Fibroblast of skin of back (primary cell): ENCODE measurements at regions not wholly inside any gene's neighbourhood (a gene's known extent, or its start where the extent isn't known, plus 50 kb on each side); places are given as distances from the start of the nearest gene placed in this dataset.

Source experiments
- DNase-seq: peaks from one replicate; pipeline ENCODE4 v3.0.0-alpha.2; 2013

DNA sequence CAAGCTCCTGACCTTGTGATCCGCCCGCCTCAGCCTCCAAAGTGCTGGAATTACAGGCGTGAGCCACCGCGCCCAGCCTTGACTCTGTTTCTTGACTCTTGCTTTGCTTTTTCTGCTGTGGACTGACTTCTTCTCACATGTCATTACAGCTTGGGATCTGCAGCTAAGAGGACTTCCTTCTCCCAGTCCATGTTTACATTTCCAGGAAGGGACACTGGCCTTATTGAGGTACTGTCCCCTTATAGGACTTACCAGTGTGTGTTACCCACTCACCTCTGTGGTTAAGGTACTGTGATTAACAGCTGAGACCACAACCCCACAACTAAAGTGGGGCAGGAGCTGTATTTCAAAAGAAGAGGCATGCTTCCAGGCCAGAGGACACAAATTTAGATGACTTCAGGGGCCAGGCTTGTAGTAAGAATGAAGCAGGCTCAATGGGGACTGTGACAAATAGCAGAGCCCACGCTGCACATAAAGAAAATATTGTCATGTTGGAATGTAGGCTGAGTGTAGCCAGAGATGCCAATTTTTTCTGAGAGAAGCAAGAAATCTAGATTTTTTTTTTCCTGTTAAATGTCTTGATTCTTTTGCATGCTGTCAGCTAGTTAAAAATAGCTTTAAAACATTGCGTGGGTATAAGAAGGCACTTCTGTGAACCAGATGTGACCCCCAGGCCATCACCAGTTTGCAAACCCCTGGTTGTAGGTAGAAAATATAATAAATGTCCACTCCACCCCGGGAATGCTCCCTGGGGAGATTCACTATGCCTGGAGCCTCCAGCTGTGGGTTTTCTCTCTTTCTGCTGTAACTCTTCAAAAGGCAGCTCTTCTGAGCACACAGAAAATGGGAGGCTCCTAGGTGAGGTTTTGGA, 75.0 kb downstream of the PTPDC1 start:
- peak; percentile 69 for DNase-seq

- no peak for DNase-seq
Measured at GRCh38 chr9:94160594-94161501, 76.6 kb downstream of the PTPDC1 start.

DNA sequence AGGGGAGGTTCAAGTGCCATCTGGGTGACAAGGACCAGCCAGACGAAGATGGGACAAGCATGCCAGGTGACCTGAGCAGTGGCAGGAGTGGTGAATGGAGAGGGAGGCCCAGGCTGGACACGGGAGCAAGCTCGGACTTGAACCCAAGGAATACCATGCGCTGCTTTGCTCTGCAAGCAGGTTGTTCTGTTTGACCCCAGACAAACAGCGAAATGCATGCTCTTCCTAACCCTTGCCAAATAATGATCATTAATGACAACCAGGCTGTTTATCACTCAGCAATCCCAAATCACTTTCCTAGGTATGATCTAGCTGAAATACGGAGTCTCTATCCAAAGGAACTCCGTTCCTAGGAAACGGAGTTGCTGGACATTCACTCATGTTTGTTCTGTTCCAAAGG, 77.4 kb downstream of the PTPDC1 start:
- no peak for DNase-seq

DNA sequence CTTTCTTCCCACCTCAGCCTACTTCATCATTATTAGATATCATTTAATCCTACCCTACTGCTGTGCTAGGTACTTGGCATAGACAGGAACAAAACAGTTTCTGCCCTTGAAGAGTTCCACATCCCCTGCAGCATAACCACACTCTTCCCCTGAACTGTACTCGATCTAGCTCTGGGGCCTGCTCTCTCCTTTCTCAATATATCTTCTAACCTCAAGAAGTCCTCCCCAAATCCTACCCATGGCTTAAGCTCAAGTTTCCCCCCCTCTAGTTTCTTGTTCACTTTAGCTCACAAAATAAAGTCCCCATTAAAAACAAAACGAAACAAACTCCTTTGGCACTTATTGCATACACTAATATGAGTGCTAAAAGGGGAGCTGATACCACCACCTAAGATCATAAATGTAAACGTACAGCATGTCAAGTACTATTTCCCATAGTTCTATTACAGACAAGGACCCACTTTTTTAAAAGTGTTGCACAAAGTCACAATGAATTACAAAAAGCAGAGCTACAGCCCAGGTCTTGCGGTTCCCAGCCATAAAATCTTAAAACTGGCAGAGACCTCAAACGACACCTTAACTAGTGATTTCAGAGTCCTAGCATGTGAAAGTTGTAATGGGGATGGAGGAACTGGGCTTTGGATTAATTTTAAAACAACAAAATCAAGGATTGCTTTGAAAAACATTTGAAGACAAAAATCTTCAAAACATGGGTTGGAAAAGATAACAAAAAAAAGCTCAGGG, 80.7 kb downstream of the PTPDC1 start:
- no peak for DNase-seq

DNA sequence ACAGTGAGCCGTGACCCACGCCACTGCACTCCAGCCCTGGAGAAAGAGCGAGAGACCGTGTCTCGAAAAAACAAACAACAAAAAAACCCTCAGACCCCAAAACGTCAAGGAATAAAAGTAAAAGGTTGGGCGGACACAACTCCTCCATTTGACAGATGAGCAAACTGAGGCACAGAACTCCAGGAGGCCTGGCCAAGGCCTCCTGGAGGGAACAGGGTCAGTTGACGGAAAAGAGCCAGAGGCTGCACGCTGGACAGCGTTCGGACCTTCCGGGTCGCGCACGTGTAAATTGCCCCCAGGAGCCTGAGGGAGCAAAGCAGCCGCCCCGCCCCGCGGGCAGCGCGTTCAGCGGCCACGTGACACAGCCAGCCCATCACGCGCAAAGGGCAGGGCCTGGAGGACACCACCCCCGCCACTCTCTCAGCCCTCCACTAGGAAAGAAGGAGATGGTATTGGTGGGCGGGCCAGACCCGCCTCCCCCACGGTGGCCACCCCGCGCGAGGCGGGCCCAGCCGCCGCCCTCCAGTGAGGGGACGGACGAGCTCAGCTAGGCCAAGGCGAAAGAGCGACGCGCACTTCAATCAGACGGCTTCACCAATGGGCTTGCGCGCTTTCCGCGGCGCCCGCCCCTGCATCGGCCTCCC, 81.5 kb downstream of the PTPDC1 start:
- peak; percentile 99 for DNase-seq

GRCh38 chr9:94166236-94166975, 82.1 kb downstream of the PTPDC1 start:
- DNase-seq = peak; percentile 99

DNA sequence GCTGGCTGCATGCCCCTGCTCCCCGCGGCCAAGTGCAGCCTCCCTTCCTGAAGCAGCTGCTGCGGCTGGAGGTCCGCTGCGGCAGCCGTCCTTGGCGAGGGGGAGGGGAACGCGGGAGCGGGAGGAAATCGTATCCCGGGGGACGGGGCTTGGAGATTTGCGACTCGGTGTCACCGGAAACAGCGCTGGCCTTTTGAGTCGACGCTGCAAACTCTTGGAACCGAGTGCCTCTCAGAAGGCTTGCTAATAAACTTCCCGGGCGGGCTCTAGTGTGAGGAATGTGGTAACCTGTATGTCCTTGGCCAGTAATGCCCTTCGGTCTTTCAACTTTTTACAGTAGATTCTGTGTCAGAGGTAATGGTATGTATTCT, 82.7 kb downstream of the PTPDC1 start:
- DNase-seq = no peak

- no peak for DNase-seq
Measured at GRCh38 chr9:94167376-94167890, 83.2 kb downstream of the PTPDC1 start.

DNA sequence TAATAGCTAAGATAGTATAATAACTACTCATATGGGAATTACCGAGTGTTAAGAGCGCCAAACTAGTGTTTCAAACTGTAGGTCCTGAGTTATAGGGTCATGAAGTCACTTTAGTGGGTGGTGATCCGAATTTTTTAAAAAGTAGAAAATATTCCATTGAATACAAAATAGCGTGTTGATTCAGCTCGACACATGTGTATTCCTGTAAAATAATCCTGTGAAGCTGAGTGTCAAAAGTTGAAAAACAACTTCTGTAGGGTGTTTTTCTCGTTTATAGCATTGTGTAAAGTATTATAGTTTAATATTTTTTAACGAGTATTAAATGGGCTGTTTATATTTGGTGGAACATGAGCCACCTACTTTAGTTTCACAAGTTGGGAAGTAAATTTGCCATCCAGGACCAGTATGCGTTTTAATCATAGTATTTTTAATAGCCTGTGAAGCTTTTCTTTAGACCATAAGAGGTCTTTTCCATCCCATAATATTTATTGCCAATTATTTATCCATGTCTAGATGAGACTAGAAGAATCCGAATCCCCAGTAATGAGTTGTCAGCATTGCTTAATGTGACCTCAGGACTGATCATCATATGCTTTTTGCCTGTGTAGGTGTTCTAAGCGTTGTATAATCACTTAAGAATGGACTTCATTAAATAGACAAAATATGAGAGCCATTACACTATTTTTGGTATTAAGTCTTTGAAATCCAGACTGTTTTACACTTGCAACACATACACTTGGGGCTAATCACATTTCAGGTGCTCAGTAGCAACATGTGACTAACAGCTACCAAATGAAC, 84.1 kb downstream of the PTPDC1 start:
- no peak for DNase-seq

GRCh38 chr9:94169968-94170367, 85.7 kb downstream of the PTPDC1 start:
- DNase-seq = no peak

DNA sequence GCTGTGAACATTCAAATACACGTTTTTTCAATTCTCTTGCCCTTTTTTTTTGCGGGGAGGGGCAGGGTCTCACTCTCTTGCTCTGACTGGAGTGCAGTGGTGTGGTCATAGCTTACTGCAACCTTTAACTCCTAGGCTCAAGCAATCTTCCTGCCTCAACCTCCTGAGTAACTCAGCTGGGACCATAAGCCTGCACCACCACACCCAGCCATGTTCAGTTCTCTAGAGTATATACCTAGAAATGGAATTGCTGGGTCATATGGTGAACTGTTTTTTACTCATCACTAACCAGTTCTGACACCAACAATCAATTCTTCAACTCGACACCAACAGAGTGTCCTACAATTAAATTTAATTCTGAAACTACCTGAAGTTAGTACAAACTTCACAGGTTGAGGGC, 85.5 kb upstream of the ZNF169 start:
- no peak for DNase-seq

DNA sequence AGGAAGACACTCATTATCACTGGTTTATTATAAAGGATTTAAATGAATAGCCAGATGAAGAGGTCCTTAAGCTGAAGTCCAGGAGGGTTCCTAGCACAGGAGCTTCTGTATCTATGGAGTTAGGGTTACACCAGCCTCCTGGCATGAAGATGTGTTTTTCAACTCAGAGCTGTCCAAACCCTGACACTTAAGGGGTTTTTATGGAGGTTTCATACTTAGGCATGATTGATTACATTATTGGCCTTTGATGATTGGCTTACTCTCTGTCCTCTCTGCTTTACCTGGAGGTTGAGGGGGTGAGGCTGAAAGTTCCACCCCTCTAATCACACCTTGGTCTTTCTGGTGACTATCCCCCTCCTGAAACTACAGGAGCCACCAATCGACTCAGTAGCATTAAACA, 84.9 kb upstream of the ZNF169 start:
- DNase-seq = no peak

- DNase-seq = peak; percentile 58
Measured at GRCh38 chr9:94175669-94176068, 83.4 kb upstream of the ZNF169 start.

GRCh38 chr9:94176608-94177007, 82.5 kb upstream of the ZNF169 start:
- DNase-seq = peak; percentile 14

GRCh38 chr9:94178927-94179326, 80.2 kb upstream of the ZNF169 start:
- no peak for DNase-seq

DNA sequence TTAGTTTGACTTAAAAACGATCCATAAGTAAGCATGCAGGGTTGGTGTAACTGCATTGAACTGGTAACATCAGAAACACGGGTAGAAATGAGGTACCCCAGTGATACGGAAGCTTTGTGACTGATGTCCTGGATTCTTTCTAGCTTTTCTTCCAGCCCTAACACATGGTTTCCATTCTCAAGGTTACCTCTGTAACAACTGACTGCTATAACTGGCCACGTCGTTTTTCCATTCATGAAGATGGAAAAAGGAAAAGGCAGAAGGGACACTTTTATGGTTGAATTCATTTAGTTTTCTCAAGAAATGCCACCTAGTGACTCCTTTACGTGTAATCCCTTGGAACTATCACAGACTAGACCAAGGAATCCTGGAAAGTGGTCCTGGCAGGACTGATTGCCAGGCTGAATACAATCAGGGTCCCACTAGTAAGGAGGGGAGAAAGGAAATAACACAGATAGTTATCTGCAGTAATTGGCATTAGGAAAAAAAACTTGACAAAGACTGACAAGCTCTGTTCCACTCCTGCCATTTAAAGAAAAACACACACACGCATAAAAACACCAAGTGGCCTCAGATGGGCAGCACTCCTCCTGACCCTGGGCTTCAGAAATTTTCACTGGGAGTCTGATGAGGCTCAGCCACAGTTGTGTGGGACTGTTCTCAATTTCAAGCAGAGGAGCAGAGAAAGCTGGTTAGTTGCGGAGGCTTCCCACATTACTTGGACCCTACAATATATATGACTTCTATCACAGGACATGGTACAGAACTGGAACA, 77.5 kb upstream of the ZNF169 start:
- no peak for DNase-seq

- no peak for DNase-seq
Measured at GRCh38 chr9:94182532-94182931, 76.6 kb upstream of the ZNF169 start.

DNA sequence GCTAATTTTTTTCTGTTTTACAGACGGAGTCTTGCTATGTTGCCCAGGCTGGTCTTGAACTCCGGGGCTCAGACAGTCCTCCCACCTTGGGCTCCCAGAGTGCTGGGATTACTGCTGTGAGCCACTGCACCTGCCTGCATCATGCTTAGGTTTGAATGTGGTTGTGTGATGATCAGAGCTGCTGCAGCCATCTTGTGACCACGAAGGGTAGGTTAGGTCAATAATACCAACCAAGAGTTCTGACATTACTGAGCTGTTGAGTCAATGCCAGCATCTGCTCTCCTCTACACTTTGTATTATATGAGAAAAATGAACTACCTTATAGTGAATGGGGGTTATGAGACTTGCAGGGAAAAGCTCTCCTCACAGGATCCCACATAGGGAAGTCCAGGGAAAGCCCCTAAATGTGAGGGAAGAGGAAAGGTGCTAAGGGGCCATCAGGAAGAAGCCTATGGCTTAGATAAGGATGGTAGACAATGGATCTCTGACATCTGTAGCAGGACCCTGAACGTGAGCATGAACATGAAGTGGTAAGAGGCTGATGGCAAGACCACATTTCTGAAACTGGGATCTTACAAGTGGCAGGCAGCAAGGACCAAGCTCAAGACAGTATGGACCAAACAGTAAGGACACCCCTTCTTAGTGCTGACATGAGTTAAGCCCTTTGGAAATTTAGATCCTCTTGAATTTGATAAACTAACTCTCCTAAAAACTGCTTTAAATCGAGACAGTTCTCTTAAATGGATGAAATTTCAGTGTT, 75.7 kb upstream of the ZNF169 start:
- DNase-seq = no peak

DNA sequence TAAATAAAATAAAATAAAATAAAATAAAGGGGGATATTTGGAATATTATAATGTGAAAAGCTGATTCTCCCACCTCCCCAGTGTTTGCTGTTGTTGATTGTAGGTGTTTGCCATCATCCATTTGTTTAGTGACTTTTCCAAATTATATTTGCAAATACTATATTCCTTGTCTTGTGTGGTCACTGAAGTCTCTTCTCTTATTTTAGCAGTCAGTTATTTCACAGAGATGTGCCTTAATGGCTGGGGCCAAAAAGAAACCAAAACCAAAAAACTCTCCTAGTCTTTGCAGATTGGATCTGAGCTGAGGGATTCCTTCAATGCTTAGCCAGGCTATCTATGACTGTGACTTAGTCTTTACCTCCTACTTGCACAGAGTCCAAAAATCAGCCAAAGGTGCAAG, 70.9 kb upstream of the ZNF169 start:
- DNase-seq = no peak
